SU-DHL-6 (cell line): ENCODE measurements at regions not wholly inside any gene's neighbourhood (a gene's known extent, or its start where the extent isn't known, plus 50 kb on each side); places are given as distances from the start of the nearest gene placed in this dataset.
"Not testable (repeated sequence)": the region's sequence is repeated elsewhere in the genome, so short reads cannot be mapped to it uniquely, and the experiment has no call there.

Experiments used
- H2AFZ ChIP-seq: fragments of 200-600 bp; sonication (generic); 2 replicates; pipeline ENCODE4 v1.6.1; 2014; ENCODE audit warnings: low read depth, mild to moderate bottlenecking, moderate library complexity, mixed read lengths, antibody characterized with exemption, low read length; ENCODE audit not compliant: severe bottlenecking
- H3F3A ChIP-seq: fragments of 200-600 bp; shearing (Covaris generic); 2 replicates; pipeline ENCODE4 v1.6.0; 2016; ENCODE audit warnings: antibody characterized with exemption, mild to moderate bottlenecking; ENCODE audit not compliant: insufficient read depth
- H3K27ac ChIP-seq: fragments of 200-600 bp; sonication (generic); 2 replicates; pipeline ENCODE4 v1.5.1; 2016; ENCODE audit warnings: low read depth, mild to moderate bottlenecking, low read length, moderate library complexity, mixed read lengths
- H3K27me3 ChIP-seq: fragments of 200-600 bp; sonication (generic), shearing (Covaris generic); 2 replicates; pipeline ENCODE4 v1.6.0; 2014; ENCODE audit warnings: mild to moderate bottlenecking, low read length
- H3K36me3 ChIP-seq: fragments of 200-600 bp; sonication (generic); 2 replicates; pipeline ENCODE4 v1.6.1; 2014; ENCODE audit warnings: mild to moderate bottlenecking, low read length, mixed read lengths
- H3K4me2 ChIP-seq: fragments of 300-600, 200-600 bp; shearing (Covaris generic), sonication (generic); 2 replicates; pipeline ENCODE4 v1.6.0; 2014; ENCODE audit warnings: low read length, low read depth, mild to moderate bottlenecking; ENCODE audit not compliant: poor library complexity, severe bottlenecking
- H3K4me3 ChIP-seq: fragments of 200-600 bp; sonication (generic); 2 replicates; pipeline ENCODE4 v1.5.1; 2014; ENCODE audit warnings: antibody characterized with exemption, low read length, mild to moderate bottlenecking, mixed read lengths; ENCODE audit not compliant: insufficient read depth, poor library complexity, severe bottlenecking
- H3K79me2 ChIP-seq: fragments of 200-600 bp; sonication (generic); 2 replicates; pipeline ENCODE4 v1.6.1; 2014; ENCODE audit warnings: mild to moderate bottlenecking, low read length, moderate library complexity; ENCODE audit not compliant: insufficient read depth
- H3K9ac ChIP-seq: fragments of 200-600 bp; sonication (generic); 2 replicates; pipeline ENCODE4 v1.7.0; 2014; ENCODE audit warnings: mild to moderate bottlenecking, low read length
- H3K9me2 ChIP-seq: fragments of 200-600 bp; sonication (generic); replicated peaks from 2 replicates; pipeline ENCODE4 v1.6.1; 2014; ENCODE audit warnings: low read length; ENCODE audit not compliant: insufficient read depth
- H3K9me3 ChIP-seq: fragments of 200-600 bp; sonication (generic); 2 replicates; pipeline ENCODE4 v1.6.1; 2014; ENCODE audit warnings: low read length, mixed read lengths; ENCODE audit not compliant: insufficient read depth
- H4K20me1 ChIP-seq: fragments of 200-600 bp; sonication (generic); 2 replicates; pipeline ENCODE4 v1.6.1; 2014; ENCODE audit warnings: low read depth, mild to moderate bottlenecking, antibody characterized with exemption, low read length, moderate library complexity, mixed read lengths
- EZH2phosphoT487 ChIP-seq: fragments of 200-600 bp; sonication (generic), shearing (Covaris generic); conservative IDR thresholded peaks from 2 replicates; pipeline ENCODE4 v1.6.1; 2018; ENCODE audit warnings: mild to moderate bottlenecking, antibody characterized with exemption, low read length, moderate library complexity, mixed read lengths
- TF ChIP-seq, protein P1 (sequence below): fragments of 200-600 bp; sonication (generic); IDR thresholded peaks from one replicate; pipeline ENCODE4 v1.5.1; 2017; ENCODE audit warnings: antibody characterized with exemption, mild to moderate bottlenecking, low read length, moderate library complexity; ENCODE audit not compliant: insufficient read depth, poor library complexity, severe bottlenecking

DNA sequence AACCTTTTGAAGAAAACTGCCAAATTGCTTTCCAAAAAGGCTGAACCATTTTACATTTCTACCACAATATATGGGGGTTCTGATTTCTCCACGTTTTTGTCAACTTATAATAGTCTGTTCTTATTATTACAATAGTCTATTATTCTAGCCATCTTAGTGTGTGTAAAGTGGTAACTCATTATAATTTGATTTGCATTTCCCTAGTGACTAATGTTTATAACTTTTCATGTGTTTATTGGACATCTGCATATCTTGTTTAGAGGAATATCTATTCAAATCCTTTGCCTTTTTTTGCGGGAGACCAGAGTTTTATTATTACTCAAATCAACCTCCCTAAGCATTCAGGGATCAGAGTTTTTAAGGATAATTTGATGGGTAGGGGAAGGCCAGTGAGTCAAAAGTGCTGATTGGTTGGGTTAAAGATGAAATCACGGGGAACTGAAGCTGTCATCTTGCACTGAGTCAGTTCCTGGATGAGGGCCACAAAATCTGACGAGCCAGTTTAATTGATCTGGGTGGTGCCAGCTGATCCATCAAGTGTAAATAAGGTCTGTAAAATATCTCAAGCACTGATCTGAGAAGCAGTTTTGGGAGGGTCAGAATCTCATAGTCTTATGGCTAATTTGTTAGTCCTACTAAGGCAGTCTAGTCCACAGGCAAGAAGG, 303.4 kb upstream of the NCKAP5 start:
- no peaks in the 10 kb centered on the region for H3K9me3 ChIP-seq
- no peak for TF ChIP-seq EZH2phosphoT487
- TF ChIP-seq, protein P1, sequence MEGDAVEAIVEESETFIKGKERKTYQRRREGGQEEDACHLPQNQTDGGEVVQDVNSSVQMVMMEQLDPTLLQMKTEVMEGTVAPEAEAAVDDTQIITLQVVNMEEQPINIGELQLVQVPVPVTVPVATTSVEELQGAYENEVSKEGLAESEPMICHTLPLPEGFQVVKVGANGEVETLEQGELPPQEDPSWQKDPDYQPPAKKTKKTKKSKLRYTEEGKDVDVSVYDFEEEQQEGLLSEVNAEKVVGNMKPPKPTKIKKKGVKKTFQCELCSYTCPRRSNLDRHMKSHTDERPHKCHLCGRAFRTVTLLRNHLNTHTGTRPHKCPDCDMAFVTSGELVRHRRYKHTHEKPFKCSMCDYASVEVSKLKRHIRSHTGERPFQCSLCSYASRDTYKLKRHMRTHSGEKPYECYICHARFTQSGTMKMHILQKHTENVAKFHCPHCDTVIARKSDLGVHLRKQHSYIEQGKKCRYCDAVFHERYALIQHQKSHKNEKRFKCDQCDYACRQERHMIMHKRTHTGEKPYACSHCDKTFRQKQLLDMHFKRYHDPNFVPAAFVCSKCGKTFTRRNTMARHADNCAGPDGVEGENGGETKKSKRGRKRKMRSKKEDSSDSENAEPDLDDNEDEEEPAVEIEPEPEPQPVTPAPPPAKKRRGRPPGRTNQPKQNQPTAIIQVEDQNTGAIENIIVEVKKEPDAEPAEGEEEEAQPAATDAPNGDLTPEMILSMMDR, result no peak

DNA sequence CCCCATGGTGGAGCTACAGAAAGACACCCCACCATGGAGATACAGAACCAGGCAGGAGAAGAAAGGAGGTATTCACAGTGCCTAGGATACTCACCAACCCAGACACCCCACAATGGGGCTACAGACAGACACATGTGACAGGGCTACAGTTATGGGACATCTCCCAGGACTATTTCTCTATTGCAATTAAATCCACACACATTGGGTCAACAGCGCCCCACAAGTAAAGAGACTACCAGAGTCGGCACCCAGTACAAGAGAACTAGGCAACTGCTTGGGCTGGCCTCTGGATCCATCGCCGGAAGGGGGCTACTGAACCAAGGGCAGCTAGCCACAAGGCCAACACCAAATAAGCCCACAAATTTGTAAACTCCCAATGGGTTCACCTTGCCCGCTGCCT, 310.1 kb upstream of the NCKAP5 start:
- Histone ChIP-seq H3K9me3 (no peaks in the 10 kb centered on the region), H4K20me1 (no peaks in the 10 kb centered on the region), H3F3A (no peaks in the 10 kb centered on the region), H3K9me2 (no peaks in the 10 kb centered on the region), H2AFZ (no peak overlapping the region), H3K27ac (no peak overlapping the region), H3K36me3 (no peaks in the 10 kb centered on the region), H3K4me2 (no peak overlapping the region), H3K4me3 (no peak overlapping the region), H3K27me3 (no peaks in the 10 kb centered on the region), H3K9ac (no peak overlapping the region), H3K79me2 (no peaks in the 10 kb centered on the region)
- TF ChIP-seq, protein P1, result no peak
- TF ChIP-seq EZH2phosphoT487, result no peak

More for the DNA sequence above, 303.4 kb upstream of the NCKAP5 start:
- Histone ChIP-seq H3F3A (no peaks in the 10 kb centered on the region), H3K4me2 (no peak overlapping the region), H3K4me3 (no peak overlapping the region), H3K9me2 (no peaks in the 10 kb centered on the region), H2AFZ (no peak overlapping the region), H3K27ac (no peak overlapping the region), H3K27me3 (no peaks in the 10 kb centered on the region), H4K20me1 (no peaks in the 10 kb centered on the region), H3K79me2 (no peaks in the 10 kb centered on the region), H3K36me3 (no peaks in the 10 kb centered on the region), H3K9ac (no peak overlapping the region)

DNA sequence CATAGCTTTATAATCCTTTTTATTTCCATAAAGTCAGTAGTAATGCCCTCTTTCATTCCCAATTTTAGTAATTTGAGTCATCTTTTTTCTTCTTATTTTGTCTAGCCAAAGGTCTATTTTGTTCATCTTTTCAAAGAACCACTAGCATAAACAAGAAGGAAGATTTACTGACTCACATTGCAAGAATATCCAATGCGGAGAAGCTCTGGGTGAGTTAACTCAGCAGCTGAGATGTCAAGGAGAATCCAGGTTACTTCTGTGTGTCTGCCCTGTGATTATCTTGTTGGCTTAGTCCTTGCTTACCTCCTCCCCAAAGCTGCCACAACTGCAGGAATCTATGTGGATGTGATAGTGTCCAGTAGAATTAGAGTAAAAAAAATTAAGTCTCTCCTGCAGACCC, 311.4 kb upstream of the NCKAP5 start:
- Histone ChIP-seq H4K20me1 (no peaks in the 10 kb centered on the region), H3K9ac (no peak overlapping the region), H3K36me3 (no peaks in the 10 kb centered on the region), H3K4me2 (no peak overlapping the region), H3K27ac (no peak overlapping the region), H3F3A (no peaks in the 10 kb centered on the region), H3K27me3 (no peaks in the 10 kb centered on the region), H2AFZ (no peak overlapping the region), H3K9me2 (no peaks in the 10 kb centered on the region), H3K4me3 (no peak overlapping the region), H3K9me3 (no peaks in the 10 kb centered on the region), H3K79me2 (no peaks in the 10 kb centered on the region)
- TF ChIP-seq EZH2phosphoT487, result no peak
- TF ChIP-seq, protein P1, result no peak

DNA sequence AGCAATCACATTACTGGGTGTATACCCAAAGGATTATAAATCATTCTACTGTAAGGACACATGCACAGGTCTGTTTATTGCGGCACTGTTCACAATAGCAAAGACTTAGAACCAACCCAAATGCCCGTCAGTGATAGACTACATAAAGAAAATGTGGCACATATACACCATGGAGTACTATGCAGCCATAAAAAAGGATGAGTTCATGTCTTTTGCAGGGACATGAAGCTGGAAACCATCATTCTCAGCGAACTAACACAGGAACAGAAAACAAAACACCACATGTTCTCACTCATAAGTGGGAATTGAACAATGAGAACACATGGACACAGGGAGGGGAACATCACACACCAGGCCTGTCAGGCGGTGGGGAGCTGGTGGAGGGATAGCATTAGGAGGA, 313.9 kb upstream of the NCKAP5 start:
- not testable (repeated sequence) for H3K27me3 ChIP-seq, H2AFZ ChIP-seq, H4K20me1 ChIP-seq, H3K79me2 ChIP-seq, H3K9ac ChIP-seq, H3K4me3 ChIP-seq, H3F3A ChIP-seq, H3K27ac ChIP-seq, H3K9me3 ChIP-seq, H3K36me3 ChIP-seq, H3K9me2 ChIP-seq, H3K4me2 ChIP-seq
